ENCODE measurements at regions not wholly inside any gene's neighbourhood (a gene's known extent, or its start where the extent isn't known, plus 50 kb on each side); places are given as distances from the start of the nearest gene placed in this dataset.

DNA sequence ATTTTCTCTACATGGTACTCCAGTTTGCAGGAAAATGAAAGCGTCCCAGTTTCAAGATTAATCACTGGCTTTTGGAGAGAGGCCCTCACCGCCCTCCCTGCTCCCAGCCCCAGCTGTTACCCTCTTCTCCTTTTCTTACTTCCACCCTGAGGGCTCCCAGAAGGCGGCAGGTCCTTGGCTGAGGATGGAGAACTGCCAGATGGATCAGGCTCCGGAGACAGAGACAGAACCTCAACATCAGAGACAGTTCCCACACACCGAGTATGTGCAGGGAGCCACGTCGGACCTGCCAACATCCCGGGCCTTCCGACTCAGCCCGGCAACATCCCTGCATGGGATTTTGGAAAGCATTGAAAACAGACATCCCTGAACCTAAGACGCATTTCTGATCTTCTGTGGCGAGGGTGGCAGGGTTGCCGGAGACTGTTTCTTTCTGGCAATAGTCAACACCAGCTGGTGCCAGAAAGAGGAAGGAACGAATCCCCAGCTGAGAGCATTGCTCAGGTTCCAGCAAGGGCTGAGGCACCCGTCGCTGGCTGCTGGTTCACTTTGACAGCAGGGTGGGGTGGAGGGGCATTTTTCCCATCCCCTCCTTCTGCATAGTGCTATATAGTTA, 467.1 kb downstream of the MIAT start:
- TF ChIP-seq, protein P1, sequence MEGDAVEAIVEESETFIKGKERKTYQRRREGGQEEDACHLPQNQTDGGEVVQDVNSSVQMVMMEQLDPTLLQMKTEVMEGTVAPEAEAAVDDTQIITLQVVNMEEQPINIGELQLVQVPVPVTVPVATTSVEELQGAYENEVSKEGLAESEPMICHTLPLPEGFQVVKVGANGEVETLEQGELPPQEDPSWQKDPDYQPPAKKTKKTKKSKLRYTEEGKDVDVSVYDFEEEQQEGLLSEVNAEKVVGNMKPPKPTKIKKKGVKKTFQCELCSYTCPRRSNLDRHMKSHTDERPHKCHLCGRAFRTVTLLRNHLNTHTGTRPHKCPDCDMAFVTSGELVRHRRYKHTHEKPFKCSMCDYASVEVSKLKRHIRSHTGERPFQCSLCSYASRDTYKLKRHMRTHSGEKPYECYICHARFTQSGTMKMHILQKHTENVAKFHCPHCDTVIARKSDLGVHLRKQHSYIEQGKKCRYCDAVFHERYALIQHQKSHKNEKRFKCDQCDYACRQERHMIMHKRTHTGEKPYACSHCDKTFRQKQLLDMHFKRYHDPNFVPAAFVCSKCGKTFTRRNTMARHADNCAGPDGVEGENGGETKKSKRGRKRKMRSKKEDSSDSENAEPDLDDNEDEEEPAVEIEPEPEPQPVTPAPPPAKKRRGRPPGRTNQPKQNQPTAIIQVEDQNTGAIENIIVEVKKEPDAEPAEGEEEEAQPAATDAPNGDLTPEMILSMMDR (IDR thresholded peaks at IDR 0.05; ENCODE audit: low read length) = no peak
- TF ChIP-seq EZH2 (IDR thresholded peaks at IDR 0.05; ENCODE audit: borderline replicate concordance, low read length) = no peak

All from OCI-LY1 (cell line).